ENCODE measurements at regions not wholly inside any gene's neighbourhood (a gene's known extent, or its start where the extent isn't known, plus 50 kb on each side); places are given as distances from the start of the nearest gene placed in this dataset.
A peak's percentile ranks its signal among the peaks of the same experiment; 100 is the strongest.

- no peak for DNase-seq (ENCODE audit: extremely low read depth, low read depth)
- no peak overlapping the region for H3K4me3 ChIP-seq (replicated peaks; ENCODE audit: low read depth, low read length)
- no peak for TF ChIP-seq CTCF (IDR thresholded peaks at IDR 0.05; ENCODE audit: low read depth, low read length, missing control alignments)
Observed at GRCh38 chr5:143720689-143721088, 91.3 kb upstream of the HMHB1 start.

- peak; percentile 63 for DNase-seq (ENCODE audit: extremely low read depth, low read depth)
- H3K4me3 ChIP-seq (replicated peaks; ENCODE audit: low read depth, low read length) = no peak overlapping the region
- TF ChIP-seq CTCF (IDR thresholded peaks at IDR 0.05; ENCODE audit: low read depth, low read length, missing control alignments) = no peak
Observed at GRCh38 chr5:143717400-143717799, 94.6 kb upstream of the HMHB1 start.

GRCh38 chr5:143716881-143717280 is 95.1 kb upstream of the HMHB1 start:
- no peak for TF ChIP-seq CTCF (IDR thresholded peaks at IDR 0.05; ENCODE audit: low read depth, low read length, missing control alignments)
- H3K4me3 ChIP-seq (replicated peaks; ENCODE audit: low read depth, low read length) = no peak overlapping the region
- no peak for DNase-seq (ENCODE audit: extremely low read depth, low read depth)

- no peak for TF ChIP-seq CTCF (IDR thresholded peaks at IDR 0.05; ENCODE audit: low read depth, low read length, missing control alignments)
- no peak overlapping the region for H3K4me3 ChIP-seq (replicated peaks; ENCODE audit: low read depth, low read length)
Observed at GRCh38 chr5:143715616-143716015, 96.3 kb upstream of the HMHB1 start.

GRCh38 chr5:143714629-143715028 is 97.3 kb upstream of the HMHB1 start:
- no peak for DNase-seq (ENCODE audit: extremely low read depth, low read depth)
- no peak for TF ChIP-seq CTCF (IDR thresholded peaks at IDR 0.05; ENCODE audit: low read depth, low read length, missing control alignments)
- no peak overlapping the region for H3K4me3 ChIP-seq (replicated peaks; ENCODE audit: low read depth, low read length)

More at GRCh38 chr5:143715616-143716015, 96.3 kb upstream of the HMHB1 start:
- DNase-seq (ENCODE audit: extremely low read depth, low read depth) = no peak

GRCh38 chr5:143713047-143714003 is 98.6 kb upstream of the HMHB1 start:
- TF ChIP-seq CTCF (IDR thresholded peaks at IDR 0.05; ENCODE audit: low read depth, low read length, missing control alignments) = no peak
- H3K4me3 ChIP-seq (replicated peaks; ENCODE audit: low read depth, low read length) = no peak overlapping the region
- DNase-seq (ENCODE audit: extremely low read depth, low read depth) = no peak
